HUES6 (cell line): ENCODE measurements at regions not wholly inside any gene's neighbourhood (a gene's known extent, or its start where the extent isn't known, plus 50 kb on each side); places are given as distances from the start of the nearest gene placed in this dataset.

ENCODE experiments used
- H3K27ac ChIP-seq: 2 replicates; pipeline ENCODE4 v1.7.0; 2013; ENCODE audit warnings: low read depth, mild to moderate bottlenecking, low read length, inconsistent platforms
- H3K27me3 ChIP-seq: 2 replicates; pipeline ENCODE4 v1.6.1; 2013; ENCODE audit warnings: low read length; ENCODE audit not compliant: control insufficient read depth, insufficient read depth
- H3K36me3 ChIP-seq: 2 replicates; pipeline ENCODE4 v1.6.1; 2013; ENCODE audit warnings: low read length; ENCODE audit not compliant: control insufficient read depth, insufficient read depth
- H3K4me1 ChIP-seq: 2 replicates; pipeline ENCODE4 v1.6.1; 2013; ENCODE audit warnings: low read length; ENCODE audit not compliant: control insufficient read depth, insufficient read depth
- H3K4me3 ChIP-seq: 2 replicates; pipeline ENCODE4 v1.5.1; 2013; ENCODE audit warnings: low read depth, low read length
- H3K9ac ChIP-seq: one replicate; pipeline ENCODE4 v1.6.1; 2013; ENCODE audit warnings: mild to moderate bottlenecking, low read length
- H3K9me3 ChIP-seq: 2 replicates; pipeline ENCODE4 v1.6.1; 2013; ENCODE audit warnings: low read depth, low read length; ENCODE audit not compliant: control insufficient read depth, insufficient read depth

DNA sequence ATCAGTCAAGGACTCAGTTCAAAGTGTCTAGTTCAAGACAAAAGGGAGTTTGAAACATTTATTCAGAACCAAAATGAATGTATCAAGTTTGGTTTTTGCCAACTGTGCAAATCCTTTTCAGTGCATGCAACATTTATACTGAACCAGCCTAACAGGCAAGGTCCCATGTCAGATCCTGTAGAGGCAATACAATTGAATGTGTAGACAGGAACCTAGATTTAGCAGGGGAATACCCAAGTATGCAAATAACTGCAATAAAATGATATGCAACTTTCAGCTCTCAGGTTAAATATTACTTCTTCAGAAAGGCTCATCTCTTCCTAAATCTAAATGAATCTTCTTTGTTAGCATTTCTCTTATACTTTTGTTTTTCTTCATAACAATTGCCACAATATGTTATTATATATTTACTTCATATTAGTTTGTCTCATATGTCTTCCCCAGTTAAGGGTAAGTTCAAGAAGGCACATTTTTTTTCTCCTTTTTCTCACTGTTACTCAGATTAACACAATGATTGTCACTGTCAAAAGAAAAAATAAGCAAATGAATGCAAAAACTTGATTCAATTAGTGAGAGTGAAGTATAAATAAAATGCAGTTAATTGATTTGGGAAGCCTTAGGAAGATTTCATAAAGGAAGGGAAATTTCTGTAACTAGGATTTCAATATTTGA, 163.9 kb upstream of the RASA1 start:
- no peak overlapping the region for H3K27ac ChIP-seq
- H3K27me3 ChIP-seq, result no peaks in the 10 kb centered on the region
- H3K9ac ChIP-seq, result no peak overlapping the region
- H3K9me3 ChIP-seq, result no peaks in the 10 kb centered on the region
- H3K4me1 ChIP-seq, result no peaks in the 10 kb centered on the region
- H3K36me3 ChIP-seq, result no peaks in the 10 kb centered on the region
- H3K4me3 ChIP-seq, result no peak overlapping the region

DNA sequence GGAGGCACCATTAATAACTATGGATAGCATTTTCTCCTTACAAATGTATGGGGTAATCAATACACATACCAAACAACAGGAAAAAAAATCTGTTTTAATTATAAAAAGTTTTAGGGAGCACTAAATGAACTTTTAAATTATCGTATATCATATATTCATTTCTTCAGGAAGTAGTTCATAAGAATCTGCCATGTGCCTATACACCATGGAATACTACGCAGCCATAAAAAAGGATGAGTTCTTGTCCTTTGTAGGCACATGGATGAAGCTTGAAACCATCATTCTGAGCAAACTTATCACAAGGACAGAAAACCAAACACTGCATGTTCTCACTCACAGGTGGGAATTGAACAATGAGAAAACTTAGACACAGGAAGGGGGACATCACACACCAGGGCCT, 162.1 kb upstream of the RASA1 start:
- no peaks in the 10 kb centered on the region for H3K9me3 ChIP-seq
- no peak overlapping the region for H3K4me3 ChIP-seq
- H3K36me3 ChIP-seq, result no peaks in the 10 kb centered on the region
- H3K9ac ChIP-seq, result no peak overlapping the region
- no peak overlapping the region for H3K27ac ChIP-seq
- no peaks in the 10 kb centered on the region for H3K4me1 ChIP-seq
- no peaks in the 10 kb centered on the region for H3K27me3 ChIP-seq

GRCh38 chr5:87109746-87110145, 157.9 kb upstream of the RASA1 start:
- Histone ChIP-seq H3K9ac (no peak overlapping the region), H3K9me3 (no peaks in the 10 kb centered on the region), H3K36me3 (no peaks in the 10 kb centered on the region), H3K4me1 (no peaks in the 10 kb centered on the region), H3K4me3 (no peak overlapping the region), H3K27me3 (no peaks in the 10 kb centered on the region), H3K27ac (no peak overlapping the region)

DNA sequence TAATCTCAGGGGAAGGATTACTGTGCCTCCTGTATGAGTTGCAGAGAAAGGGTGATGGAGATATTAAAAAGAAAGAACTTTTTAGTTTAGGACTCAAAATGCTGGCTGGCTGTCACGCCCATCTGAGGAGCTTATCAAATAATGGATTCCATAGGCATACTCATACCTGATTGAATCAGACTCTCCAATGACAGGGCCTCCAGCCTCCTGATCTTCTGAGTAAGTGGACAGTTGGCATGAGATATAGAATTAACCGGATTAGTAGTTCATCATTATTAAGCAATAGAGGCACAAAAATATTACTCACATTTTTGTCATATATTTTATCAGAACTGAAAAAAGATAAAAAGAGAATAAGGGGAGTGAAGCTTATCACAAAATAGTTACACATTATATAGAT, 157.0 kb upstream of the RASA1 start:
- Histone ChIP-seq H3K36me3 (no peaks in the 10 kb centered on the region), H3K4me1 (no peaks in the 10 kb centered on the region), H3K9ac (no peak overlapping the region), H3K4me3 (no peak overlapping the region), H3K27ac (no peak overlapping the region), H3K27me3 (no peaks in the 10 kb centered on the region), H3K9me3 (no peaks in the 10 kb centered on the region)

GRCh38 chr5:87113861-87114260, 153.8 kb upstream of the RASA1 start:
- H3K9me3 ChIP-seq, result no peaks in the 10 kb centered on the region
- H3K9ac ChIP-seq, result no peak overlapping the region
- no peaks in the 10 kb centered on the region for H3K36me3 ChIP-seq
- no peak overlapping the region for H3K27ac ChIP-seq
- H3K4me3 ChIP-seq, result no peak overlapping the region
- no peaks in the 10 kb centered on the region for H3K4me1 ChIP-seq
- no peaks in the 10 kb centered on the region for H3K27me3 ChIP-seq

- no peaks in the 10 kb centered on the region for H3K4me1 ChIP-seq
- H3K27me3 ChIP-seq, result no peaks in the 10 kb centered on the region
- H3K36me3 ChIP-seq, result no peaks in the 10 kb centered on the region
- H3K27ac ChIP-seq, result no peak overlapping the region
- no peak overlapping the region for H3K9ac ChIP-seq
- no peaks in the 10 kb centered on the region for H3K9me3 ChIP-seq
- no peak overlapping the region for H3K4me3 ChIP-seq
These were observed 153.1 kb upstream of the RASA1 start for GRCh38 chr5:87114631-87115030.

DNA sequence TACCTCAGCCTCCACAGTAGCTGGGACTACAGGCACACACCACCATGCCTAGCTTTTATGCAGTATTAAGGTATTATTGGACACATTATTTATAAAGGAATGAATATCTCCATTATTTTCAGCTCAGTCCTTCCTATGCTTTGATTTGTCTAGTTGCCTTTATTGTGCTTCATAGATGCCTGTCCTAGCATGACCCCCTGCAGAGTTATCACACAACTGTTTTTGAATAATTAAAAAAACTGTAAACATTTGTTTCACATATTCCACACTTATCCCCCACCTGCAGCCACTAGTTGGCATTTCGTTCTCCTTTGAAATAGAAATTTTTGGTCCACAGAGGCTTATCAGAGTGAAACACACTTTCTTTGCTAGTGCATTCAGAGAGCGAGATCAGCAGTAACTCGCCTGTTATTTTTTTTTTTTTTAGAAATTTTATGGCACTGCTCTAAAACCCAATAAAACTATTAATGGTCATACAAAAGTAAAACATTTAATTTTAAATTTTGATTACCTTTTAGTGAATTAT, 151.8 kb upstream of the RASA1 start:
- Histone ChIP-seq H3K27ac (no peak overlapping the region), H3K9ac (no peak overlapping the region), H3K9me3 (no peaks in the 10 kb centered on the region), H3K27me3 (no peaks in the 10 kb centered on the region), H3K36me3 (no peaks in the 10 kb centered on the region), H3K4me3 (no peak overlapping the region), H3K4me1 (no peaks in the 10 kb centered on the region)

- Histone ChIP-seq H3K27ac (no peak overlapping the region), H3K27me3 (no peaks in the 10 kb centered on the region), H3K4me3 (no peak overlapping the region), H3K9me3 (no peaks in the 10 kb centered on the region), H3K4me1 (no peaks in the 10 kb centered on the region; the same call in 1 of the 2 replicates), H3K9ac (no peak overlapping the region), H3K36me3 (no peaks in the 10 kb centered on the region)
These were observed 150.7 kb upstream of the RASA1 start for GRCh38 chr5:87116825-87117512.

DNA sequence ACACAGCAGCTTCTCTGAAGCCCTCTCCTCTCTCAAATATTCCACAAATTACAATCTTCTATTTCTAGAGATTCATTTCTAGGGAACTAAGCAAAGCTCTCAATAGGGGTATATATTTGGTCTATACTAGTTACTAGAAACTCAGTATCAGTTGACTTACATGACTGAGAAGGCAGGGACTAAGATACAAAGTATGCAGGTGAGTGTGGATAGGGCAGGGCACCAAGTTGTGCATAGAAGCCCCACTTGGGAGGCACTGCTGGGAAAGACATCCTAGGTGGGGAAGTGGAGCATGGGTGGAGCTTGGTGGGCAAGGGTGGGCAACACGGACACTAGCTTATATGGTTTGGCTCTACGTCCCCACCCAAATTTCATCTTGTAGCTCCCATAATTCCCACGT, 148.1 kb upstream of the RASA1 start:
- Histone ChIP-seq H3K36me3 (no peaks in the 10 kb centered on the region), H3K4me3 (no peak overlapping the region), H3K9ac (no peak overlapping the region), H3K27ac (no peak overlapping the region), H3K27me3 (no peaks in the 10 kb centered on the region), H3K9me3 (no peaks in the 10 kb centered on the region), H3K4me1 (no peaks in the 10 kb centered on the region; the same call in 1 of the 2 replicates)

GRCh38 chr5:87120518-87121303, 147.0 kb upstream of the RASA1 start:
- no peak overlapping the region for H3K27ac ChIP-seq
- H3K4me3 ChIP-seq, result no peak overlapping the region
- H3K4me1 ChIP-seq, result no peaks in the 10 kb centered on the region; the same call in 1 of the 2 replicates
- no peaks in the 10 kb centered on the region for H3K27me3 ChIP-seq
- H3K36me3 ChIP-seq, result no peaks in the 10 kb centered on the region
- no peaks in the 10 kb centered on the region for H3K9me3 ChIP-seq
- no peak overlapping the region for H3K9ac ChIP-seq
